GM23338 (cell line): ENCODE measurements at regions not wholly inside any gene's neighbourhood (a gene's known extent, or its start where the extent isn't known, plus 50 kb on each side); places are given as distances from the start of the nearest gene placed in this dataset.
A peak's percentile ranks its signal among the peaks of the same experiment; 100 is the strongest.

Source experiments
- ATAC-seq: fragments of 200-7000 bp; cut with Tn5 transposase; 3 replicates; pipeline ENCODE4 v1.9.1; 2020
- DNase-seq: peaks from one replicate; pipeline ENCODE4 v3.0.0-alpha.2; 2015; ENCODE audit warnings: low spot score
- H2AFZ ChIP-seq: fragments of 200-600 bp; sonication (generic); 2 replicates; pipeline ENCODE4 v1.8.0; 2016; ENCODE audit warnings: antibody characterized with exemption, mild to moderate bottlenecking, moderate library complexity
- H3F3A ChIP-seq: fragments of 200-600 bp; sonication (generic); replicated peaks from 2 replicates; pipeline ENCODE4 v1.8.0; 2017; ENCODE audit warnings: antibody characterized with exemption, mixed run types, low read depth
- H3K27ac ChIP-seq: fragments of 200-600 bp; sonication (generic); 2 replicates; pipeline ENCODE4 v1.6.1; 2016; ENCODE audit warnings: low read depth
- H3K27me3 ChIP-seq: fragments of 200-600 bp; sonication (generic); 2 replicates; pipeline ENCODE4 v1.8.0; 2016; ENCODE audit warnings: mild to moderate bottlenecking, mixed run types, moderate library complexity; ENCODE audit not compliant: insufficient read depth
- H3K36me3 ChIP-seq: fragments of 200-600 bp; sonication (generic); 2 replicates; pipeline ENCODE4 v1.8.0; 2016; ENCODE audit warnings: mild to moderate bottlenecking; ENCODE audit not compliant: insufficient read depth
- H3K4me1 ChIP-seq: fragments of 200-600 bp; sonication (generic); 2 replicates; pipeline ENCODE4 v1.8.0; 2016; ENCODE audit warnings: mild to moderate bottlenecking, moderate library complexity; ENCODE audit not compliant: insufficient read depth
- H3K4me2 ChIP-seq: fragments of 200-600 bp; sonication (generic); 2 replicates; pipeline ENCODE4 v1.7.1; 2017; ENCODE audit warnings: mixed run types
- H3K4me3 ChIP-seq: fragments of 200-600 bp; sonication (generic); 2 replicates; pipeline ENCODE4 v1.6.1; 2016; ENCODE audit warnings: mixed run types
- H3K79me2 ChIP-seq: fragments of 200-600 bp; sonication (generic); replicated peaks from 2 replicates; pipeline ENCODE4 v1.8.0; 2017; ENCODE audit warnings: mild to moderate bottlenecking; ENCODE audit not compliant: insufficient read depth
- H3K9me2 ChIP-seq: fragments of 200-600 bp; sonication (generic); 2 replicates; pipeline ENCODE4 v1.8.0; 2017; ENCODE audit not compliant: insufficient read depth
- H4K20me1 ChIP-seq: fragments of 200-600 bp; sonication (generic); replicated peaks from 2 replicates; pipeline ENCODE4 v1.8.0; 2017; ENCODE audit warnings: mild to moderate bottlenecking; ENCODE audit not compliant: insufficient read depth
- H3K27ac Mint-ChIP-seq: 2 replicates; pipeline ENCODE4 v1.8.0; 2020; ENCODE audit warnings: inconsistent platforms, mild to moderate bottlenecking, moderate library complexity, mixed read lengths
- H3K27me3 Mint-ChIP-seq: 3 replicates; pipeline ENCODE4 v1.8.0; 2022; ENCODE audit warnings: low read depth, mild to moderate bottlenecking, moderate library complexity, mixed read lengths, inconsistent platforms; ENCODE audit not compliant: insufficient read depth, poor library complexity
- H3K36me3 Mint-ChIP-seq: 3 replicates; pipeline ENCODE4 v1.8.0; 2021; ENCODE audit warnings: low read depth, mild to moderate bottlenecking, inconsistent platforms, moderate library complexity, mixed read lengths
- H3K4me1 Mint-ChIP-seq: 3 replicates; pipeline ENCODE4 v1.8.0; 2020; ENCODE audit warnings: mild to moderate bottlenecking, inconsistent platforms, mixed read lengths
- H3K4me3 Mint-ChIP-seq: 3 replicates; pipeline ENCODE4 v1.8.0; 2021; ENCODE audit warnings: moderate library complexity, mild to moderate bottlenecking, inconsistent platforms, mixed read lengths
- H3K9me3 Mint-ChIP-seq: 3 replicates; pipeline ENCODE4 v1.8.0; 2020; ENCODE audit warnings: moderate library complexity, mild to moderate bottlenecking, inconsistent platforms, mixed read lengths
- CREB1 ChIP-seq: fragments of 250-450 bp; sonication (Bioruptor Pico); IDR thresholded peaks from 2 replicates; pipeline ENCODE4 v1.5.0; 2020; ENCODE audit warnings: low read depth, mild to moderate bottlenecking, moderate library complexity
- ETS1 ChIP-seq: IDR thresholded peaks from 2 replicates; pipeline ENCODE4 v1.6.1; 2016; ENCODE audit warnings: antibody characterized with exemption
- EZH2 ChIP-seq: fragments of 200-600 bp; sonication (generic); IDR thresholded peaks from one replicate; pipeline ENCODE4 v1.8.0; 2017; ENCODE audit warnings: antibody characterized with exemption, mild to moderate bottlenecking, low read depth; ENCODE audit not compliant: unreplicated experiment
- JUNB ChIP-seq: IDR thresholded peaks from one replicate; pipeline ENCODE4 v1.6.1; 2016; ENCODE audit warnings: antibody characterized with exemption; ENCODE audit not compliant: unreplicated experiment
- NANOG ChIP-seq: IDR thresholded peaks from 2 replicates; pipeline ENCODE4 v1.6.1; 2016; ENCODE audit warnings: antibody characterized with exemption, borderline replicate concordance
- POLR2AphosphoS5 ChIP-seq: IDR thresholded peaks from 2 replicates; pipeline ENCODE4 v1.6.1; 2016; ENCODE audit warnings: antibody characterized with exemption, low read depth
- REST ChIP-seq: IDR thresholded peaks from one replicate; pipeline ENCODE4 v1.6.1; 2018; ENCODE audit warnings: antibody characterized with exemption; ENCODE audit not compliant: unreplicated experiment
- STAT1 ChIP-seq: IDR thresholded peaks from one replicate; pipeline ENCODE4 v1.6.1; 2016; ENCODE audit warnings: antibody characterized with exemption; ENCODE audit not compliant: unreplicated experiment
- ZNF114 ChIP-seq: fragments of 250-450 bp; sonication (Bioruptor Pico); IDR thresholded peaks from 2 replicates; pipeline ENCODE4 v1.5.0; 2020; ENCODE audit warnings: mild to moderate bottlenecking, moderate library complexity
- ZNF331 ChIP-seq: fragments of 250-450 bp; sonication (Bioruptor Pico); IDR thresholded peaks from 2 replicates; pipeline ENCODE4 v1.5.0; 2020; ENCODE audit warnings: low read depth, mild to moderate bottlenecking, moderate library complexity
- ZNF462 ChIP-seq: fragments of 250-450 bp; sonication (Bioruptor Pico); IDR thresholded peaks from 2 replicates; pipeline ENCODE4 v1.5.0; 2020; ENCODE audit warnings: mild to moderate bottlenecking, moderate library complexity

- no peak for TF ChIP-seq ZNF462
- no peak for TF ChIP-seq STAT1
- TF ChIP-seq POLR2AphosphoS5 = no peak
- no peak for TF ChIP-seq ZNF331
- TF ChIP-seq JUNB = no peak
- TF ChIP-seq EZH2 = no peak
- TF ChIP-seq ETS1 = no peak
- TF ChIP-seq NANOG = no peak
- no peak for TF ChIP-seq CREB1 (CRISPR knock-in tag)
Measured at GRCh38 chr10:44829426-44829825, 81.7 kb upstream of the TMEM72 start (continued).

- Mint-ChIP-seq H3K9me3 (no peaks in the 10 kb centered on the region), H3K27me3 (peaks cover 3% of the 10 kb centered on the region), H3K27ac (no peak overlapping the region), H3K36me3 (no peaks in the 10 kb centered on the region), H3K4me1 (peaks cover 14% of the 10 kb centered on the region), H3K4me3 (no peak overlapping the region)
- ATAC-seq (no peak), DNase-seq (no peak)
- Histone ChIP-seq H3K36me3 (no peaks in the 10 kb centered on the region), H3K9me2 (peaks cover 7% of the 10 kb centered on the region), H3K27ac (no peak overlapping the region), H3K4me1 (no peaks in the 10 kb centered on the region), H3F3A (no peaks in the 10 kb centered on the region), H4K20me1 (no peaks in the 10 kb centered on the region), H3K4me3 (no peak overlapping the region), H3K79me2 (no peaks in the 10 kb centered on the region), H3K27me3 (no peaks in the 10 kb centered on the region), H2AFZ (peak overlapping the region; percentile 38; the same call in 1 of the 2 replicates), H3K4me2 (no peak overlapping the region)
- TF ChIP-seq NANOG (no peak), ZNF114 (no peak), ZNF331 (no peak), JUNB (no peak), REST (no peak)
Measured at GRCh38 chr10:44830022-44830421, 81.1 kb upstream of the TMEM72 start.
